KBM-7 (cell line): ENCODE measurements at regions not wholly inside any gene's neighbourhood (a gene's known extent, or its start where the extent isn't known, plus 50 kb on each side); places are given as distances from the start of the nearest gene placed in this dataset.

Experiments used
- DNase-seq: peaks from one replicate; pipeline ENCODE4 v3.0.0-alpha.2; 2015
- in situ Hi-C: fragments of 300-500 bp; cut with MboI; formaldehyde crosslinking; loops from 2 replicates; pipeline ENCODE4 v1.14.3; 2020; ENCODE audit warnings: low sequenced_read_pairs, low pct_unique_long_range_greater_than_20kb, mixed read lengths

- in situ Hi-C loops: no loop called here
- peak; percentile 51 for DNase-seq
Observed at GRCh38 chr4:129342819-129343408, 247.0 kb downstream of the C4orf33 start.

- in situ Hi-C loops: no loop called here
- peak; percentile 56 for DNase-seq
Observed at GRCh38 chr4:129344058-129344457, 248.1 kb downstream of the C4orf33 start.

- DNase-seq: no peak
- in situ Hi-C loops: no loop called here
Observed at GRCh38 chr4:129345609-129346008, 249.7 kb downstream of the C4orf33 start.

- DNase-seq: no peak
- in situ Hi-C loops: no loop called here
Observed at GRCh38 chr4:129346036-129346435, 250.1 kb downstream of the C4orf33 start.

- in situ Hi-C loops: no loop called here
- no peak for DNase-seq
Observed at GRCh38 chr4:129346734-129347133, 250.8 kb downstream of the C4orf33 start.

GRCh38 chr4:129350834-129351721, 255.1 kb downstream of the C4orf33 start:
- no peak for DNase-seq
- in situ Hi-C loops: no loop called here

- DNase-seq: no peak
- in situ Hi-C loops: no loop called here
Observed at GRCh38 chr4:129352480-129352879, 256.5 kb downstream of the C4orf33 start.

- in situ Hi-C loops: no loop called here
- no peak for DNase-seq
Observed at GRCh38 chr4:129353490-129353889, 257.5 kb downstream of the C4orf33 start.

- in situ Hi-C loops: no loop called here
- DNase-seq: no peak
Observed at GRCh38 chr4:129355031-129355430, 259.1 kb downstream of the C4orf33 start.

- in situ Hi-C loops: no loop called here
- no peak for DNase-seq
Observed at GRCh38 chr4:129355516-129355915, 259.6 kb downstream of the C4orf33 start.

- in situ Hi-C loops: no loop called here
- no peak for DNase-seq
Observed at GRCh38 chr4:129358571-129358970, 262.6 kb downstream of the C4orf33 start.

- DNase-seq: no peak
- in situ Hi-C loops: no loop called here
Observed at GRCh38 chr4:129359461-129359860, 263.5 kb downstream of the C4orf33 start.

GRCh38 chr4:129362691-129363274, 266.8 kb downstream of the C4orf33 start:
- DNase-seq: peak; percentile 73
- in situ Hi-C loops: no loop called here

- in situ Hi-C loops: no loop called here
- no peak for DNase-seq
Observed at GRCh38 chr4:129364747-129365452, 268.9 kb downstream of the C4orf33 start.

GRCh38 chr4:129369361-129370010, 273.5 kb downstream of the C4orf33 start:
- in situ Hi-C loops: no loop called here
- DNase-seq: no peak

GRCh38 chr4:129371065-129371464, 275.1 kb downstream of the C4orf33 start:
- in situ Hi-C loops: no loop called here
- DNase-seq: no peak

- no peak for DNase-seq
- in situ Hi-C loops: no loop called here
Observed at GRCh38 chr4:129371926-129372325, 276.0 kb downstream of the C4orf33 start.

- DNase-seq: peak; percentile 49
- in situ Hi-C loops: no loop called here
Observed at GRCh38 chr4:129377131-129377845, 281.3 kb downstream of the C4orf33 start.

GRCh38 chr4:129378364-129378763, 282.4 kb downstream of the C4orf33 start:
- in situ Hi-C loops: no loop called here
- no peak for DNase-seq
